Muscle of back (tissue), 3 donors: ENCODE measurements at regions not wholly inside any gene's neighbourhood (a gene's known extent, or its start where the extent isn't known, plus 50 kb on each side); places are given as distances from the start of the nearest gene placed in this dataset.

Source experiments
- DNase-seq, 3 donors: peaks; one replicate each; pipeline versions ENCODE4 v3.0.0 to v3.0.0-alpha.2; 2013

- no peak for DNase-seq
These were observed 55.9 kb upstream of the OXTR start for GRCh38 chr3:8825153-8825825.

- no peak for DNase-seq
These were observed 54.8 kb upstream of the OXTR start for GRCh38 chr3:8824238-8824637.

GRCh38 chr3:8822141-8822540 is 52.7 kb upstream of the OXTR start:
- DNase-seq, result peak in 1 of 3 donors; percentile 29
